HG02870 (cell line): ENCODE measurements at regions not wholly inside any gene's neighbourhood (a gene's known extent, or its start where the extent isn't known, plus 50 kb on each side); places are given as distances from the start of the nearest gene placed in this dataset.

Experiments
- ATAC-seq: cut with Tn5 transposase; IDR thresholded peaks from one replicate; pipeline ENCODE4 v1.9.1; 2021; ENCODE audit warnings: mild to moderate bottlenecking, moderate library complexity; ENCODE audit not compliant: unreplicated experiment

GRCh38 chr10:43772171-43772570, 123.5 kb upstream of the ZNF32 start:
- no peak for ATAC-seq

GRCh38 chr10:43771675-43772074, 123.0 kb upstream of the ZNF32 start:
- no peak for ATAC-seq

GRCh38 chr10:43765516-43765915, 116.8 kb upstream of the ZNF32 start:
- no peak for ATAC-seq

- ATAC-seq: no peak
Measured at GRCh38 chr10:43763846-43764245, 115.2 kb upstream of the ZNF32 start.

- no peak for ATAC-seq
Measured at GRCh38 chr10:43760514-43760913, 111.8 kb upstream of the ZNF32 start.

GRCh38 chr10:43759216-43759615, 110.5 kb upstream of the ZNF32 start:
- no peak for ATAC-seq

- ATAC-seq: no peak
Measured at GRCh38 chr10:43756341-43756740, 107.7 kb upstream of the ZNF32 start.

- ATAC-seq: no peak
Measured at GRCh38 chr10:43754569-43755260, 106.0 kb upstream of the ZNF32 start.

GRCh38 chr10:43753397-43754061, 104.8 kb upstream of the ZNF32 start:
- no peak for ATAC-seq

- no peak for ATAC-seq
Measured at GRCh38 chr10:43752682-43753081, 104.0 kb upstream of the ZNF32 start.

- ATAC-seq: no peak
Measured at GRCh38 chr10:43751646-43752045, 103.0 kb upstream of the ZNF32 start.

GRCh38 chr10:43749940-43750552, 101.4 kb upstream of the ZNF32 start:
- ATAC-seq: no peak

- ATAC-seq: no peak
Measured at GRCh38 chr10:43749145-43749576, 100.5 kb upstream of the ZNF32 start.

GRCh38 chr10:43748560-43748959, 99.9 kb upstream of the ZNF32 start:
- ATAC-seq: no peak

- ATAC-seq: no peak
Measured at GRCh38 chr10:43746906-43747305, 98.2 kb upstream of the ZNF32 start.

GRCh38 chr10:43739161-43739560, 90.5 kb upstream of the ZNF32 start:
- ATAC-seq: no peak

- no peak for ATAC-seq
Measured at GRCh38 chr10:43737003-43737402, 88.3 kb upstream of the ZNF32 start.

- no peak for ATAC-seq
Measured at GRCh38 chr10:43735907-43736306, 87.2 kb upstream of the ZNF32 start.

- ATAC-seq: no peak
Measured at GRCh38 chr10:43734716-43735115, 86.0 kb upstream of the ZNF32 start.

- ATAC-seq: no peak
Measured at GRCh38 chr10:43731486-43731885, 82.8 kb upstream of the ZNF32 start.

GRCh38 chr10:43728425-43728824, 79.7 kb upstream of the ZNF32 start:
- no peak for ATAC-seq

- ATAC-seq: no peak
Measured at GRCh38 chr10:43727935-43728334, 79.3 kb upstream of the ZNF32 start.
